ENCODE measurements at regions not wholly inside any gene's neighbourhood (a gene's known extent, or its start where the extent isn't known, plus 50 kb on each side); places are given as distances from the start of the nearest gene placed in this dataset.

DNA sequence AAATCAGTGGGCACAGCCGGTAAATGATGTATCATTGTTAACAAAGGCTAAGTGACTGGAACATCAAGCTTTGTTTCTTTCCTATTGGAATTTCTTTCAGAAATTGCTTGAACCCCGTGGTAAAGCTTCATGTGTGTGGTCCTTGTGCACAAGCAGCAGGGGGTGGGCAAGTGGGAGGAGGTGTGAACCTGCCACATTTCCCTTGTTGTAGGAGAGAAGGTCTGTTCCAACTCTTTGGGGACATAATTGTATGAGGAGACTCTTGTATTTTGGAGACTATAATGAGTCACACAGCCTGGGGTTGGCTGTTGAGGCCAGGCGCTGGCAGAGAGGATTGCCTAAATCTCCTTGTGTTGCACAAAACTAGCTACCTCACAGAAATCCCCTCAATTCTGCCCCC is 620.5 kb downstream of the IRX1 start:
- Histone ChIP-seq H3K36me3 (ENCODE audit: control insufficient read depth, insufficient read depth, low read length) (no peaks in the 10 kb centered on the region), H3K4me1 (no peaks in the 10 kb centered on the region), H3K9me3 (no peaks in the 10 kb centered on the region; the same call in 1 of the 2 replicates), H3K4me3 (ENCODE audit: low read depth, low read length) (no peak overlapping the region), H3K27me3 (replicated peaks; ENCODE audit: control insufficient read depth, insufficient read depth, low read length) (no peaks in the 10 kb centered on the region)
- Mint-ChIP-seq H3K9me3 (ENCODE audit: unreplicated experiment) (no peaks in the 10 kb centered on the region), H3K27me3 (ENCODE audit: insufficient read depth, unreplicated experiment) (peaks cover 3% of the 10 kb centered on the region), H3K27ac (ENCODE audit: unreplicated experiment) (no peak overlapping the region), H3K4me3 (ENCODE audit: unreplicated experiment) (no peak overlapping the region), H3K36me3 (ENCODE audit: insufficient read depth, unreplicated experiment) (no peaks in the 10 kb centered on the region), H3K4me1 (ENCODE audit: low read depth, unreplicated experiment) (no peaks in the 10 kb centered on the region)
- TF ChIP-seq, protein P1, sequence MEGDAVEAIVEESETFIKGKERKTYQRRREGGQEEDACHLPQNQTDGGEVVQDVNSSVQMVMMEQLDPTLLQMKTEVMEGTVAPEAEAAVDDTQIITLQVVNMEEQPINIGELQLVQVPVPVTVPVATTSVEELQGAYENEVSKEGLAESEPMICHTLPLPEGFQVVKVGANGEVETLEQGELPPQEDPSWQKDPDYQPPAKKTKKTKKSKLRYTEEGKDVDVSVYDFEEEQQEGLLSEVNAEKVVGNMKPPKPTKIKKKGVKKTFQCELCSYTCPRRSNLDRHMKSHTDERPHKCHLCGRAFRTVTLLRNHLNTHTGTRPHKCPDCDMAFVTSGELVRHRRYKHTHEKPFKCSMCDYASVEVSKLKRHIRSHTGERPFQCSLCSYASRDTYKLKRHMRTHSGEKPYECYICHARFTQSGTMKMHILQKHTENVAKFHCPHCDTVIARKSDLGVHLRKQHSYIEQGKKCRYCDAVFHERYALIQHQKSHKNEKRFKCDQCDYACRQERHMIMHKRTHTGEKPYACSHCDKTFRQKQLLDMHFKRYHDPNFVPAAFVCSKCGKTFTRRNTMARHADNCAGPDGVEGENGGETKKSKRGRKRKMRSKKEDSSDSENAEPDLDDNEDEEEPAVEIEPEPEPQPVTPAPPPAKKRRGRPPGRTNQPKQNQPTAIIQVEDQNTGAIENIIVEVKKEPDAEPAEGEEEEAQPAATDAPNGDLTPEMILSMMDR (IDR thresholded peaks at IDR 0.05; ENCODE audit: insufficient read depth in 1 of 2, low read depth in 1 of 2, low read length in 1 of 2, severe bottlenecking in 1 of 2, unreplicated experiment in 1 of 2) = no peak
- DNase-seq = no peak
- BruUV-seq (replicated peaks) = no TSS peak
- intact Hi-C loops (cut with micrococcal nuclease; ENCODE audit: unreplicated experiment) = no loop called here
- POLR2A ChIA-PET = no interaction called here
- CTCF ChIA-PET = no interaction called here

DNA sequence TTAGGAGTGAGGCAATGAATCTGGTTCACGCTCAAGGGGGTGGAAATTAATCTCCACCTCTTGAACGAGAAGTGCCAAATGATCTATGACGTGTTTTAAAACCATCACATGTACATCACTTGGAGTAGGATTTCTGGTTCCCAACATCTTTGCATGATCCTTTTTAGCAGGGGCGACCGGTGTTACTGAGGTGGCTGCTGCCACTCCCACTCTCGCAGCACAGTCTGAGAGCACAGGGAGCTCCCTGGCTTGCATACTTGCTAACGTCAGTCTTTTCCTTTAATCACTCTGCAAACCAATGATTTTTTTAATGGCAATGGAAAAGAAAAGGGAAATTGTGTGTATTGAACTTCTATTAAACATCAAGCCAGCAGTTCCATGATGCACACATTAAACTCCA is 624.4 kb downstream of the IRX1 start:
- BruUV-seq (replicated peaks) = no TSS peak
- CTCF ChIA-PET = no interaction called here
- no peaks in the 10 kb centered on the region; the same call in 1 of the 2 replicates for H3K9me3 ChIP-seq
- POLR2A ChIA-PET = no interaction called here
- Mint-ChIP-seq H3K27me3 (ENCODE audit: insufficient read depth, unreplicated experiment) (peaks cover 3% of the 10 kb centered on the region), H3K36me3 (ENCODE audit: insufficient read depth, unreplicated experiment) (no peaks in the 10 kb centered on the region), H3K4me3 (ENCODE audit: unreplicated experiment) (no peak overlapping the region), H3K9me3 (ENCODE audit: unreplicated experiment) (no peaks in the 10 kb centered on the region), H3K27ac (ENCODE audit: unreplicated experiment) (no peak overlapping the region), H3K4me1 (ENCODE audit: low read depth, unreplicated experiment) (no peaks in the 10 kb centered on the region)
- TF ChIP-seq, protein P1 (IDR thresholded peaks at IDR 0.05; ENCODE audit: insufficient read depth in 1 of 2, low read depth in 1 of 2, low read length in 1 of 2, severe bottlenecking in 1 of 2, unreplicated experiment in 1 of 2) = no peak
- no peaks in the 10 kb centered on the region for H3K27me3 ChIP-seq (replicated peaks; ENCODE audit: control insufficient read depth, insufficient read depth, low read length)
- no peak for DNase-seq
- intact Hi-C loops (cut with micrococcal nuclease; ENCODE audit: unreplicated experiment) = no loop called here
- no peaks in the 10 kb centered on the region for H3K4me1 ChIP-seq
- no peak overlapping the region for H3K4me3 ChIP-seq (ENCODE audit: low read depth, low read length)
- H3K36me3 ChIP-seq (ENCODE audit: control insufficient read depth, insufficient read depth, low read length) = no peaks in the 10 kb centered on the region

DNA sequence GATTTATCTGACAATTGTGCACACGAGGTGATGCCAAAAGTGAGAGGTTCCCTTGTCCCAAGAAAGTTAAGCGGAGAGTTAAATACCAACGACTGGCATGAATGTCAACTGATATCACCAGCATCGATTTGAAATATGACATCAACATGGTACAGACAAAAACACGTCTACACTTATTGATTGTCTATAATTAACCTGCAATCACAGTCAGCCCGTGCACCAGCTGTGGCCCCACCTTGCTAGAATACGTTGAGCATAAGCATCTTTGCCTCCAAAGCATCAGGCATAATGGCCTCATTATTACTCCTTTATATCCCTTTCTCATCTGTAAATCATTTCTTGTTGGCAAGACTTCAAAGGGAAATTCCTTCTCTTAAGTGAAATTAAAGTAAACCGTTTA is 625.4 kb downstream of the IRX1 start:
- Histone ChIP-seq H3K4me1 (no peaks in the 10 kb centered on the region), H3K9me3 (no peaks in the 10 kb centered on the region), H3K36me3 (ENCODE audit: control insufficient read depth, insufficient read depth, low read length) (no peaks in the 10 kb centered on the region), H3K4me3 (ENCODE audit: low read depth, low read length) (no peak overlapping the region), H3K27me3 (replicated peaks; ENCODE audit: control insufficient read depth, insufficient read depth, low read length) (no peaks in the 10 kb centered on the region)
- H3K36me3 Mint-ChIP-seq (ENCODE audit: insufficient read depth, unreplicated experiment) = no peaks in the 10 kb centered on the region
- no peak overlapping the region for H3K27ac Mint-ChIP-seq (ENCODE audit: unreplicated experiment)
- CTCF ChIA-PET = no interaction called here
- POLR2A ChIA-PET = no interaction called here
- intact Hi-C loops (cut with micrococcal nuclease; ENCODE audit: unreplicated experiment) = no loop called here
- DNase-seq = no peak
- H3K4me1 Mint-ChIP-seq (ENCODE audit: low read depth, unreplicated experiment) = no peaks in the 10 kb centered on the region
- peaks cover 3% of the 10 kb centered on the region for H3K27me3 Mint-ChIP-seq (ENCODE audit: insufficient read depth, unreplicated experiment)
- H3K4me3 Mint-ChIP-seq (ENCODE audit: unreplicated experiment) = no peak overlapping the region
- BruUV-seq (replicated peaks) = no TSS peak
- TF ChIP-seq, protein P1 (IDR thresholded peaks at IDR 0.05; ENCODE audit: insufficient read depth in 1 of 2, low read depth in 1 of 2, low read length in 1 of 2, severe bottlenecking in 1 of 2, unreplicated experiment in 1 of 2) = no peak
- no peaks in the 10 kb centered on the region for H3K9me3 Mint-ChIP-seq (ENCODE audit: unreplicated experiment)

Data from Caco-2 (cell line).